ENCODE measurements at regions not wholly inside any gene's neighbourhood (a gene's known extent, or its start where the extent isn't known, plus 50 kb on each side); places are given as distances from the start of the nearest gene placed in this dataset.
A peak's percentile ranks its signal among the peaks of the same experiment; 100 is the strongest.

GRCh38 chr2:85959185-85959584 is 70.4 kb upstream of the ST3GAL5 start:
- no peak overlapping the region for H3K4me3 ChIP-seq (ENCODE audit: low read length)
- H3K27ac Mint-ChIP-seq, result no peak overlapping the region

GRCh38 chr2:85958731-85959130 is 69.9 kb upstream of the ST3GAL5 start:
- H3K27ac Mint-ChIP-seq, result no peak overlapping the region
- H3K27ac ChIP-seq (ENCODE audit: low read depth, low read length), result no peak overlapping the region
- peaks cover 3% of the 10 kb centered on the region for H3K4me1 ChIP-seq (ENCODE audit: control insufficient read depth, insufficient read depth, low read length)
- H3K9me3 ChIP-seq (ENCODE audit: control insufficient read depth, low read length), result peaks cover 41% of the 10 kb centered on the region
- no peak overlapping the region for H3K4me3 Mint-ChIP-seq
- no peaks in the 10 kb centered on the region for H3K27me3 Mint-ChIP-seq (ENCODE audit: insufficient read depth)
- peaks cover 12% of the 10 kb centered on the region for H3K4me1 Mint-ChIP-seq
- no peaks in the 10 kb centered on the region for H3K27me3 ChIP-seq (ENCODE audit: control insufficient read depth, insufficient read depth, low read length, poor library complexity, severe bottlenecking)
- DNase-seq, result no peak
- H3K9me3 Mint-ChIP-seq, result peaks cover 22% of the 10 kb centered on the region
- no peak overlapping the region for H3K4me3 ChIP-seq (ENCODE audit: low read length)
- TF ChIP-seq CTCF (conservative IDR thresholded peaks at IDR 0.05), result no peak
- H3K36me3 Mint-ChIP-seq (ENCODE audit: low read depth), result no peaks in the 10 kb centered on the region
- no peaks in the 10 kb centered on the region for H3K36me3 ChIP-seq (ENCODE audit: control insufficient read depth, insufficient read depth, low read length)
- 95 to 100% methylated on average over 4 to 15 of the region's 15 CpGs for WGBS, 2 experiments (ENCODE audit: insufficient coverage in 1 of 2, insufficient read length in 1 of 2)
- no peak overlapping the region for H3K9ac ChIP-seq (ENCODE audit: extremely low read depth, low read length, poor library complexity, severe bottlenecking)

More at GRCh38 chr2:85959185-85959584, 70.4 kb upstream of the ST3GAL5 start:
- H3K27me3 ChIP-seq (ENCODE audit: control insufficient read depth, insufficient read depth, low read length, poor library complexity, severe bottlenecking), result no peaks in the 10 kb centered on the region
- H3K4me1 ChIP-seq (ENCODE audit: control insufficient read depth, insufficient read depth, low read length), result peaks cover 3% of the 10 kb centered on the region
- peaks cover 12% of the 10 kb centered on the region for H3K4me1 Mint-ChIP-seq
- WGBS, 2 experiments (ENCODE audit: insufficient coverage in 1 of 2, insufficient read length in 1 of 2), result 86 to 95% methylated on average over 4 to 5 of the region's 5 CpGs
- H3K36me3 Mint-ChIP-seq (ENCODE audit: low read depth), result no peaks in the 10 kb centered on the region
- H3K9ac ChIP-seq (ENCODE audit: extremely low read depth, low read length, poor library complexity, severe bottlenecking), result no peak overlapping the region
- no peak overlapping the region for H3K27ac ChIP-seq (ENCODE audit: low read depth, low read length)
- no peaks in the 10 kb centered on the region for H3K36me3 ChIP-seq (ENCODE audit: control insufficient read depth, insufficient read depth, low read length)
- H3K4me3 Mint-ChIP-seq, result no peak overlapping the region
- DNase-seq, result no peak
- H3K9me3 Mint-ChIP-seq, result peaks cover 26% of the 10 kb centered on the region
- H3K9me3 ChIP-seq (ENCODE audit: control insufficient read depth, low read length), result peaks cover 45% of the 10 kb centered on the region
- no peak for TF ChIP-seq CTCF (conservative IDR thresholded peaks at IDR 0.05)
- H3K27me3 Mint-ChIP-seq (ENCODE audit: insufficient read depth), result no peaks in the 10 kb centered on the region

- Histone ChIP-seq H3K4me3 (ENCODE audit: low read length) (peak overlapping the region; percentile 9), H3K4me1 (ENCODE audit: control insufficient read depth, insufficient read depth, low read length) (peaks cover 8% of the 10 kb centered on the region), H3K9me3 (ENCODE audit: control insufficient read depth, low read length) (peaks cover 27% of the 10 kb centered on the region), H3K27ac (ENCODE audit: low read depth, low read length) (no peak overlapping the region), H3K9ac (ENCODE audit: extremely low read depth, low read length, poor library complexity, severe bottlenecking) (no peak overlapping the region), H3K36me3 (ENCODE audit: control insufficient read depth, insufficient read depth, low read length) (no peaks in the 10 kb centered on the region), H3K27me3 (ENCODE audit: control insufficient read depth, insufficient read depth, low read length, poor library complexity, severe bottlenecking) (no peaks in the 10 kb centered on the region)
- Mint-ChIP-seq H3K9me3 (peaks cover 7% of the 10 kb centered on the region), H3K27me3 (ENCODE audit: insufficient read depth) (no peaks in the 10 kb centered on the region), H3K36me3 (ENCODE audit: low read depth) (no peaks in the 10 kb centered on the region), H3K4me3 (no peak overlapping the region), H3K4me1 (peaks cover 18% of the 10 kb centered on the region), H3K27ac (no peak overlapping the region)
- 92 to 100% methylated on average over 1 to 2 of the region's 2 CpGs for WGBS, 2 experiments (ENCODE audit: insufficient coverage in 1 of 2, insufficient read length in 1 of 2)
- no peak for TF ChIP-seq CTCF (conservative IDR thresholded peaks at IDR 0.05)
- no peak for DNase-seq
Observed at GRCh38 chr2:85957256-85957655, 68.5 kb upstream of the ST3GAL5 start.
